H9 (cell line): ENCODE measurements at regions not wholly inside any gene's neighbourhood (a gene's known extent, or its start where the extent isn't known, plus 50 kb on each side); places are given as distances from the start of the nearest gene placed in this dataset.

Experiments used
- DNase-seq: peaks from one replicate; pipeline ENCODE4 v3.0.0-alpha.2; 2017
- H2AFZ ChIP-seq: one replicate; pipeline ENCODE4 v1.6.1; 2013; ENCODE audit warnings: mild to moderate bottlenecking, low read length, control low read depth, moderate library complexity
- H2AK5ac ChIP-seq: 2 replicates; pipeline ENCODE4 v1.6.1; 2013; ENCODE audit warnings: low read length, control low read depth, mixed read lengths; ENCODE audit not compliant: insufficient read length
- H2BK120ac ChIP-seq: one replicate; pipeline ENCODE4 v1.6.1; 2013; ENCODE audit warnings: low read depth, mild to moderate bottlenecking, low read length, control low read depth, inconsistent platforms; ENCODE audit not compliant: poor library complexity, severe bottlenecking
- H2BK12ac ChIP-seq: 2 replicates; pipeline ENCODE4 v1.6.1; 2013; ENCODE audit warnings: low read length, control low read depth, mixed read lengths, low read depth; ENCODE audit not compliant: insufficient read length
- H2BK15ac ChIP-seq: 2 replicates; pipeline ENCODE4 v1.6.1; 2013; ENCODE audit warnings: low read depth, low read length, control low read depth
- H2BK20ac ChIP-seq: one replicate; pipeline ENCODE4 v1.6.1; 2013; ENCODE audit warnings: low read depth, mild to moderate bottlenecking, low read length, control low read depth, inconsistent platforms; ENCODE audit not compliant: poor library complexity, severe bottlenecking
- H2BK5ac ChIP-seq: 2 replicates; pipeline ENCODE4 v1.6.1; 2013; ENCODE audit warnings: low read length, control low read depth, mixed read lengths; ENCODE audit not compliant: insufficient read length
- H3K14ac ChIP-seq: 2 replicates; pipeline ENCODE4 v1.6.1; 2013; ENCODE audit warnings: low read length, control low read depth; ENCODE audit not compliant: insufficient read depth
- H3K18ac ChIP-seq: 2 replicates; pipeline ENCODE4 v1.6.1; 2013; ENCODE audit warnings: low read depth, mild to moderate bottlenecking, mixed read lengths, low read length, control low read depth; ENCODE audit not compliant: insufficient read length
- H3K23ac ChIP-seq: 2 replicates; pipeline ENCODE4 v1.6.1; 2013; ENCODE audit warnings: low read length, control low read depth, mixed read lengths, low read depth; ENCODE audit not compliant: insufficient read length
- H3K23me2 ChIP-seq: 2 replicates; pipeline ENCODE4 v1.6.1; 2013; ENCODE audit warnings: low read depth, mild to moderate bottlenecking, mixed read lengths, low read length, control low read depth; ENCODE audit not compliant: insufficient read length, poor library complexity, severe bottlenecking
- H3K27ac ChIP-seq: 2 replicates; pipeline ENCODE4 v1.5.1; 2013; ENCODE audit warnings: low read length, control low read depth, mixed read lengths, low read depth; ENCODE audit not compliant: insufficient read length
- H3K27me3 ChIP-seq: 2 replicates; pipeline ENCODE4 v1.6.1; 2013; ENCODE audit warnings: low read length, control low read depth, inconsistent platforms; ENCODE audit not compliant: insufficient read depth
- H3K4ac ChIP-seq: 2 replicates; pipeline ENCODE4 v1.6.1; 2013; ENCODE audit warnings: low read depth, mild to moderate bottlenecking, control low read depth, inconsistent platforms, low read length, moderate library complexity
- H3K4me1 ChIP-seq: 2 replicates; pipeline ENCODE4 v1.6.1; 2013; ENCODE audit warnings: low read length, control low read depth, inconsistent platforms; ENCODE audit not compliant: insufficient read depth
- H3K4me2 ChIP-seq: 2 replicates; pipeline ENCODE4 v1.6.1; 2013; ENCODE audit warnings: low read length, control low read depth, mixed read lengths; ENCODE audit not compliant: insufficient read length, insufficient read depth
- H3K56ac ChIP-seq: 2 replicates; pipeline ENCODE4 v1.6.1; 2013; ENCODE audit warnings: low read depth, mild to moderate bottlenecking, mixed read lengths, low read length, control low read depth; ENCODE audit not compliant: insufficient read length
- H3K79me1 ChIP-seq: 2 replicates; pipeline ENCODE4 v1.6.1; 2013; ENCODE audit warnings: low read depth, mild to moderate bottlenecking, moderate library complexity, low read length, control low read depth, inconsistent platforms; ENCODE audit not compliant: insufficient read depth, poor library complexity, severe bottlenecking
- H3K79me2 ChIP-seq: 2 replicates; pipeline ENCODE4 v1.6.1; 2013; ENCODE audit warnings: low read length, control low read depth, inconsistent platforms; ENCODE audit not compliant: insufficient read depth
- H3K9ac ChIP-seq: 2 replicates; pipeline ENCODE4 v1.6.1; 2013; ENCODE audit warnings: low read length, control low read depth, mixed read lengths; ENCODE audit not compliant: insufficient read length; ENCODE audit errors: extremely low read depth
- H3K9me3 ChIP-seq: one replicate; pipeline ENCODE4 v1.6.1; 2013; ENCODE audit warnings: low read depth, low read length, inconsistent platforms; ENCODE audit not compliant: control insufficient read depth
- H3T11ph ChIP-seq: one replicate; pipeline ENCODE4 v1.6.1; 2013; ENCODE audit warnings: mild to moderate bottlenecking, low read length, control low read depth, inconsistent platforms
- H4K20me1 ChIP-seq: one replicate; pipeline ENCODE4 v1.6.1; 2013; ENCODE audit not compliant: control insufficient read depth, insufficient read length, insufficient read depth
- H4K5ac ChIP-seq: 2 replicates; pipeline ENCODE4 v1.6.1; 2013; ENCODE audit warnings: low read depth, mild to moderate bottlenecking, mixed read lengths, low read length, control low read depth; ENCODE audit not compliant: insufficient read length
- H4K8ac ChIP-seq: replicated peaks from 2 replicates; pipeline ENCODE4 v1.6.1; 2013; ENCODE audit warnings: low read length, control low read depth, mixed read lengths, low read depth; ENCODE audit not compliant: insufficient read length
- H4K91ac ChIP-seq: 2 replicates; pipeline ENCODE4 v1.6.1; 2013; ENCODE audit warnings: low read depth, mild to moderate bottlenecking, moderate library complexity, mixed read lengths, low read length, control low read depth; ENCODE audit not compliant: insufficient read length
- H3K27ac Mint-ChIP-seq, 3 experiments: 2 replicates in 2 of 3; 3 replicates in 1 of 3; pipeline ENCODE4 v1.8.0; 2020 to 2021; ENCODE audit warnings: mixed read lengths in 3 of 3, mild to moderate bottlenecking in 1 of 3, moderate library complexity in 1 of 3
- H3K27me3 Mint-ChIP-seq: 2 replicates; pipeline ENCODE4 v1.8.0; 2021; ENCODE audit warnings: low read depth, mild to moderate bottlenecking, moderate library complexity, mixed read lengths
- H3K36me3 Mint-ChIP-seq, 3 experiments: 2 replicates in 2 of 3; 3 replicates in 1 of 3; pipeline ENCODE4 v1.8.0; 2020 to 2021; ENCODE audit warnings: low read depth in 3 of 3, mixed read lengths in 3 of 3; ENCODE audit not compliant: insufficient read depth in 1 of 3
- H3K4me1 Mint-ChIP-seq, 2 experiments: 2 replicates each; pipeline ENCODE4 v1.8.0; 2020; ENCODE audit warnings: mixed read lengths in 2 of 2
- H3K4me3 Mint-ChIP-seq, 2 experiments: 2 replicates in 1 of 2; 3 replicates in 1 of 2; pipeline ENCODE4 v1.8.0; 2020 to 2021; ENCODE audit warnings: mild to moderate bottlenecking in 2 of 2, mixed read lengths in 2 of 2, moderate library complexity in 1 of 2
- H3K9me3 Mint-ChIP-seq, 2 experiments: 2 replicates in 1 of 2; 3 replicates in 1 of 2; pipeline ENCODE4 v1.8.0; 2020; ENCODE audit warnings: mild to moderate bottlenecking in 2 of 2, mixed read lengths in 2 of 2, moderate library complexity in 1 of 2
- CTCF ChIP-seq: fragments of 200-600 bp; sonication (generic); conservative IDR thresholded peaks from 3 replicates; pipeline ENCODE4 v1.8.0; 2021; ENCODE audit warnings: antibody characterized with exemption, mild to moderate bottlenecking
- WGBS: extraction: QIAGEN DNeasy Blood & Tissue Kit; methylation state at CpG from one replicate; pipeline ENCODE4 v1.1.7; 2013; ENCODE audit warnings: missing lambda C conversion rate, low lambda C conversion rate, mixed read lengths; ENCODE audit not compliant: insufficient read length; ENCODE audit errors: extremely low coverage; 5-methylcytosine and 5-hydroxymethylcytosine counted together

GRCh38 chr5:88128813-88129212 is 139.8 kb downstream of the TMEM161B start:
- H3K79me1 ChIP-seq = no peaks in the 10 kb centered on the region
- TF ChIP-seq CTCF = no peak
- H3K27me3 Mint-ChIP-seq = no peaks in the 10 kb centered on the region
- H4K20me1 ChIP-seq = no peaks in the 10 kb centered on the region
- no peaks in the 10 kb centered on the region for H3K23me2 ChIP-seq
- no peak for DNase-seq
- no peak overlapping the region for H3K27ac Mint-ChIP-seq
- no peaks in the 10 kb centered on the region for H3K27me3 ChIP-seq
- H4K8ac ChIP-seq = no peak overlapping the region
- no peak overlapping the region for H4K91ac ChIP-seq
- no peak overlapping the region for H3K56ac ChIP-seq
- H2AK5ac ChIP-seq = no peak overlapping the region
- H3K4me1 Mint-ChIP-seq = no peaks in the 10 kb centered on the region
- H3K36me3 Mint-ChIP-seq = peaks cover 0 to 5% (median 3%) of the 10 kb centered on the region in 3 experiments; a peak in 4 of 7 replicates
- H3K18ac ChIP-seq = no peak overlapping the region
- H2AFZ ChIP-seq = no peak overlapping the region
- no peak overlapping the region for H3K14ac ChIP-seq
- H3K9ac ChIP-seq = no peak overlapping the region
- no peaks in the 10 kb centered on the region for H3K9me3 ChIP-seq
- no peak overlapping the region for H3K4me2 ChIP-seq
- no peak overlapping the region for H2BK12ac ChIP-seq
- H3K79me2 ChIP-seq = no peaks in the 10 kb centered on the region
- H3K4ac ChIP-seq = no peak overlapping the region
- no peak overlapping the region for H3K4me3 Mint-ChIP-seq
- no peak overlapping the region for H3K27ac ChIP-seq
- no peak overlapping the region for H4K5ac ChIP-seq
- H3K23ac ChIP-seq = no peak overlapping the region
- no CpG with 5 or more reads among the region's 2 CpGs for WGBS
- H3K4me1 ChIP-seq = no peaks in the 10 kb centered on the region
- no peak overlapping the region for H2BK20ac ChIP-seq
- H2BK120ac ChIP-seq = no peak overlapping the region
- H2BK5ac ChIP-seq = no peak overlapping the region
- no peak overlapping the region for H3T11ph ChIP-seq
- H2BK15ac ChIP-seq = no peak overlapping the region
- H3K9me3 Mint-ChIP-seq = peaks cover 9 to 10% of the 10 kb centered on the region in 2 experiments; a peak in 3 of 5 replicates
